ENCODE measurements at regions not wholly inside any gene's neighbourhood (a gene's known extent, or its start where the extent isn't known, plus 50 kb on each side); places are given as distances from the start of the nearest gene placed in this dataset.

DNA sequence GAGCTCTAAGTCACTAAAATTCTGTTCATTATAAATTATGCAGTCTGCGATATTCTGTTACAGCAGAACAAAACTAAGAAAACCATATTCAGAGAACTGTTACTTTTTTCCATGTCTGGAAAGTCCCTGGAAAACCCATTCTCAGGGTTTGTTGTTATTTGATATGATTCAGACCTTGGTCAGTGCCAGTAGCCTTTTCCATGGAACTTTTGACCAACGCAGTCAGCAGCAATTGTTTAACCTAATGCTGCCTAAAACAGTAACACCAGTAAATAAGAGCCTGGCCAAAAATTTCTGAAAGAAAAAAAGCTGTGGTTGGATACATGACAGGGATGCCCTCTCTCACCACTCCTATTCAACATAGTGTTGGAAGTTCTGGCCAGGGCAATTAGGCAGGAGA lies 402.7 kb downstream of the TBC1D4 start:
- no peak for TF ChIP-seq EP300 (IDR thresholded peaks at IDR 0.05; ENCODE audit: low read depth)
- no peak for TF ChIP-seq CTCF (IDR thresholded peaks at IDR 0.05)
- no peak for TF ChIP-seq POLR2A (IDR thresholded peaks at IDR 0.05)
- TF ChIP-seq POLR2AphosphoS5 (IDR thresholded peaks at IDR 0.05) = no peak
